ENCODE measurements at regions not wholly inside any gene's neighbourhood (a gene's known extent, or its start where the extent isn't known, plus 50 kb on each side); places are given as distances from the start of the nearest gene placed in this dataset.

- no peak overlapping the region for H3K4me3 ChIP-seq (replicated peaks; ENCODE audit: low read depth, low read length)
- TF ChIP-seq CTCF (IDR thresholded peaks at IDR 0.05; ENCODE audit: low read depth, low read length, missing control alignments): no peak
- no peak for DNase-seq (ENCODE audit: extremely low read depth, low read depth)
Observed at GRCh38 chr22:49507607-49508292, 319.9 kb downstream of the BRD1 start.

GRCh38 chr22:49506010-49506400, 321.7 kb downstream of the BRD1 start:
- no peak overlapping the region for H3K4me3 ChIP-seq (replicated peaks; ENCODE audit: low read depth, low read length)
- TF ChIP-seq CTCF (IDR thresholded peaks at IDR 0.05; ENCODE audit: low read depth, low read length, missing control alignments): no peak
- DNase-seq (ENCODE audit: extremely low read depth, low read depth): no peak

- no peak for TF ChIP-seq CTCF (IDR thresholded peaks at IDR 0.05; ENCODE audit: low read depth, low read length, missing control alignments)
- DNase-seq (ENCODE audit: extremely low read depth, low read depth): no peak
- H3K4me3 ChIP-seq (replicated peaks; ENCODE audit: low read depth, low read length): no peak overlapping the region
Observed at GRCh38 chr22:49505337-49506009, 322.2 kb downstream of the BRD1 start.

- no peak for TF ChIP-seq CTCF (IDR thresholded peaks at IDR 0.05; ENCODE audit: low read depth, low read length, missing control alignments)
- no peak overlapping the region for H3K4me3 ChIP-seq (replicated peaks; ENCODE audit: low read depth, low read length)
- no peak for DNase-seq (ENCODE audit: extremely low read depth, low read depth)
Observed at GRCh38 chr22:49503896-49504521, 323.7 kb downstream of the BRD1 start.

DNA sequence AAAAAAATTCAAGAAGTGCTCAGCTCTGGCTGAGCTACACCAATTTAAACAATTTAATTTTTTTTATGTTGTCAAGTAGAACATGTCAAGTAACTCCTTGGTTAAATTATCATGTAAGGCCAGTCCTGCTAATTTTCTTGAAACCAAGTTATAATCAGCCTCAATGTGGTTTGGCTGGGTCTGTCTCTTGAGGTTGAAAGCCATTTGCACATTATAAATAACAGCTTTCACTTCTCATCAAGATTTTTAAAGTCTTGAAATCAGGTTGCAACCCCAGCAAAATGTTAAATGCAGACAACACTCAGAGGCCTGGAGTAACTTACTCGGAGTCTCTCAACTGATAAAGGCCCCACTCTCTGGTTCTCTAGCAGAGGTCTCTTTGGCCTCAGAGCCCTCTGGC, 324.4 kb downstream of the BRD1 start:
- no peak for DNase-seq (ENCODE audit: extremely low read depth, low read depth)
- no peak for TF ChIP-seq CTCF (IDR thresholded peaks at IDR 0.05; ENCODE audit: low read depth, low read length, missing control alignments)
- no peak overlapping the region for H3K4me3 ChIP-seq (replicated peaks; ENCODE audit: low read depth, low read length)

DNA sequence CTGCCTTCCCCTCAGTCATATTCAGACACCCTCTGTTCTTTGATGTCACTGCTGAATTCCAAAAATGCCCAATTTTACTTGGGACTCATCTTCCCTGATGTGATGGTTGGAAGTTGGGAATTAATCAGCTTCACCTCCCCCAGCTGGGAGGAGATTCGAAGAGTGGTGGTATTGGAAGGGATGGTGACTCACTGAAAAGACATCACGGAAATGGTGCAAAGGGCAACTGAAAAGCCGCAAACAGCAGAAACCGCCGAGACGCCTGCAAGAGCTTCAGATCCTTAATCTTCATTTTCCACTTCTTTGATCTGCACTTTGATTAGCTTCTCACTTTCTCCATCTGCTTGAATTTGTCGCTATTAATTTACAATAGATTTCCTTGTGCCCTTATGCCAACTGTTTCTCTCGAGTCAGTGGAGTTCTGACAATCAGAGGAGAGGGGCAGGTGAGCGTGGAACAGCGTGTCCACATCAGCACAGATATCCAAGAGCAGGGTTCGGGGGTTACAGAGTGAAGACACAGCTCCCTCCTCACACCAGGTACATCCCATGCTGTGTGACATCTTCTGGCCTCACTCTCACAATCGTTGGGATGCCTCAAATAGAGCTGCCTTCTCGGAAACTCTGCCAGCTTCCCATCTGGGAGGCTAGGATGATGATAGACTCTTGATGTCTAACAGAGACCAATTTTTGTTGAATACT, 325.4 kb downstream of the BRD1 start:
- no peak overlapping the region for H3K4me3 ChIP-seq (replicated peaks; ENCODE audit: low read depth, low read length)
- no peak for TF ChIP-seq CTCF (IDR thresholded peaks at IDR 0.05; ENCODE audit: low read depth, low read length, missing control alignments)
- DNase-seq (ENCODE audit: extremely low read depth, low read depth): no peak
